A549 (cell line): ENCODE measurements at regions not wholly inside any gene's neighbourhood (a gene's known extent, or its start where the extent isn't known, plus 50 kb on each side); places are given as distances from the start of the nearest gene placed in this dataset.

Experiments used
- ATAC-seq, 2 experiments: fragments of 200-7000 bp in 1 of 2; fragments of >200 bp in 1 of 2; cut with Nextera tagmentation in 1 of 2; cut with Tn5 transposase in 1 of 2; 3 replicates each; pipeline versions ENCODE4 v1.8.0 to v1.9.1; 2018 to 2020; ENCODE audit warnings: mild to moderate bottlenecking in 1 of 2, moderate library complexity in 1 of 2
- CTCF ChIA-PET: fragments of 300-600 bp; sonication (Branson Sonifier 250); formaldehyde crosslinking; extraction: SDS; loops from one replicate; lab custom pipeline; 2021; ENCODE audit warnings: antibody characterized with exemption, inconsistent platforms; lab: Yijun Ruan, JAX
- POLR2A ChIA-PET: fragments of 350-600 bp; formaldehyde crosslinking; extraction: SDS; loops from one replicate; lab custom pipeline; 2021; ENCODE audit warnings: antibody characterized with exemption, inconsistent platforms; lab: Yijun Ruan, JAX
- DNase-seq, 2 experiments: peaks; one replicate each; pipeline versions ENCODE4 v3.0.0 to v3.0.0-alpha.2; 2011 to 2016; ENCODE audit warnings: low read depth in 1 of 2, low spot score in 1 of 2
- FAIRE-seq: peaks from 2 replicates; lab custom pipeline; 2011; peaks lifted over from hg19 to GRCh38; lab: Jason Lieb, UNC
- H3K27ac ChIP-seq, 2 experiments: fragments of >200 bp; sonication (Bioruptor Twin); formaldehyde crosslinking; 3 replicates each; pipeline ENCODE4 v1.5.1; 2016 to 2017
- H3K4me1 ChIP-seq: fragments of >200 bp; sonication (Bioruptor Twin); formaldehyde crosslinking; 3 replicates; pipeline ENCODE4 v1.6.1; 2016
- H3K4me2 ChIP-seq: fragments of >200 bp; sonication (Bioruptor Twin); formaldehyde crosslinking; 3 replicates; pipeline ENCODE4 v1.6.1; 2016
- H3K4me3 ChIP-seq: fragments of >200 bp; sonication (Bioruptor Twin); formaldehyde crosslinking; 3 replicates; pipeline ENCODE4 v1.5.1; 2016
- H3K9me3 ChIP-seq: fragments of >200 bp; sonication (Bioruptor Twin); formaldehyde crosslinking; 3 replicates; pipeline ENCODE4 v1.6.1; 2016
- ATOH8 ChIP-seq: fragments of 250-450 bp; sonication (Bioruptor Pico); IDR thresholded peaks from 2 replicates; pipeline ENCODE4 v1.5.0; 2020; ENCODE audit warnings: low read depth, mild to moderate bottlenecking, moderate library complexity
- BHLHE40 ChIP-seq: IDR thresholded peaks from 2 replicates; pipeline ENCODE4 v1.6.1; 2012; ENCODE audit warnings: low read depth, low read length, inconsistent platforms
- CBX8 ChIP-seq: fragments of 200-600 bp; sonication (generic); IDR thresholded peaks from 2 replicates; pipeline ENCODE4 v1.6.1; 2016
- CHD2 ChIP-seq: fragments of 150-350 bp; IDR thresholded peaks from 2 replicates; pipeline ENCODE4 v1.6.1; 2014; ENCODE audit warnings: low read length; ENCODE audit not compliant: partially characterized antibody
- EHF ChIP-seq: fragments of 250-450 bp; sonication (Bioruptor Pico); IDR thresholded peaks from 2 replicates; pipeline ENCODE4 v1.5.0; 2020; ENCODE audit warnings: mild to moderate bottlenecking
- EHMT2 ChIP-seq: fragments of 200-600 bp; sonication (generic); IDR thresholded peaks from 2 replicates; pipeline ENCODE4 v1.6.1; 2016; ENCODE audit warnings: antibody characterized with exemption, low read depth, mild to moderate bottlenecking, moderate library complexity
- EP300 ChIP-seq, 2 experiments: fragments of >200 bp; sonication (Bioruptor Twin); formaldehyde crosslinking; IDR thresholded peaks; 2 replicates in 1 of 2; 3 replicates in 1 of 2; pipeline ENCODE4 v1.6.1; 2016 to 2017
- FOSL2 ChIP-seq, 2 experiments: fragments of 450-650 bp in 1 of 2; fragments of >200 bp in 1 of 2; sonication (Bioruptor Twin) in 1 of 2; formaldehyde crosslinking; IDR thresholded peaks; 2 replicates each; pipeline versions ENCODE4 v1.5.0 to v1.6.1; 2016 to 2020; ENCODE audit warnings: mild to moderate bottlenecking in 1 of 2, moderate library complexity in 1 of 2
- GATA3 ChIP-seq: IDR thresholded peaks from 2 replicates; pipeline ENCODE4 v1.6.1; 2012; ENCODE audit warnings: borderline replicate concordance
- HEYL ChIP-seq: fragments of 250-450 bp; sonication (Bioruptor Pico); IDR thresholded peaks from 2 replicates; pipeline ENCODE4 v1.8.0; 2021; ENCODE audit warnings: mild to moderate bottlenecking, moderate library complexity
- HMGXB4 ChIP-seq: fragments of 250-450 bp; sonication (Bioruptor Pico); IDR thresholded peaks from 2 replicates; pipeline ENCODE4 v1.5.0; 2021; ENCODE audit warnings: mild to moderate bottlenecking, moderate library complexity, borderline replicate concordance
- JUN ChIP-seq, 2 experiments: fragments of >200 bp; sonication (Bioruptor Twin); formaldehyde crosslinking; IDR thresholded peaks; 2 replicates in 1 of 2; 3 replicates in 1 of 2; pipeline ENCODE4 v1.6.1; 2016 to 2017
- JUNB ChIP-seq: fragments of >200 bp; sonication (Bioruptor Twin); formaldehyde crosslinking; IDR thresholded peaks from 2 replicates; pipeline ENCODE4 v1.6.1; 2016
- KDM5A ChIP-seq: fragments of 200-600 bp; sonication (generic); IDR thresholded peaks from 2 replicates; pipeline ENCODE4 v1.6.1; 2016; ENCODE audit warnings: antibody characterized with exemption, mild to moderate bottlenecking
- NFE2L2 ChIP-seq: fragments of 150-350 bp; conservative IDR thresholded peaks from 2 replicates; pipeline ENCODE4 v1.6.1; 2014; ENCODE audit warnings: low read length
- PHF8 ChIP-seq: fragments of 200-600 bp; sonication (generic); IDR thresholded peaks from 2 replicates; pipeline ENCODE4 v1.6.1; 2016; ENCODE audit warnings: low read depth, mild to moderate bottlenecking, antibody characterized with exemption, moderate library complexity, borderline replicate concordance
- POLR2AphosphoS2 ChIP-seq: conservative IDR thresholded peaks from 2 replicates; pipeline ENCODE4 v1.6.1; 2012; ENCODE audit warnings: low read length, improper control_type of control experiment, inconsistent platforms
- RAD21 ChIP-seq, 2 experiments: fragments of >200 bp in 1 of 2; sonication (Bioruptor Twin) in 1 of 2; formaldehyde crosslinking in 1 of 2; IDR thresholded peaks in 1 of 2; conservative IDR thresholded peaks in 1 of 2; 2 replicates in 1 of 2; 3 replicates in 1 of 2; pipeline ENCODE4 v1.6.1; 2012 to 2018; ENCODE audit warnings: inconsistent platforms in 1 of 2
- RFX5 ChIP-seq: fragments of 450-650 bp; IDR thresholded peaks from 2 replicates; pipeline ENCODE4 v1.7.1; 2014; ENCODE audit warnings: antibody characterized with exemption, mild to moderate bottlenecking, moderate library complexity
- RNF2 ChIP-seq: fragments of 200-600 bp; sonication (generic); IDR thresholded peaks from 2 replicates; pipeline ENCODE4 v1.6.1; 2016; ENCODE audit warnings: low read depth, mild to moderate bottlenecking, antibody characterized with exemption, moderate library complexity, borderline replicate concordance
- SREBF2 ChIP-seq: fragments of 450-650 bp; IDR thresholded peaks from 2 replicates; pipeline ENCODE4 v1.6.1; 2014; ENCODE audit warnings: mild to moderate bottlenecking, moderate library complexity
- TFCP2L1 ChIP-seq: fragments of 250-450 bp; sonication (Bioruptor Pico); IDR thresholded peaks from 2 replicates; pipeline ENCODE4 v1.5.0; 2021; ENCODE audit warnings: mild to moderate bottlenecking
- ZSCAN20 ChIP-seq: fragments of 250-450 bp; sonication (Bioruptor Pico); IDR thresholded peaks from 2 replicates; pipeline ENCODE4 v1.8.0; 2022; ENCODE audit warnings: mild to moderate bottlenecking, moderate library complexity
- WGBS: methylation state at CpG from one replicate; pipeline ENCODE4 v1.1.6; 2017; ENCODE audit errors: missing lambda C conversion rate; 5-methylcytosine and 5-hydroxymethylcytosine counted together
- TF ChIP-seq, protein P1 (sequence below): fragments of 150-350 bp; IDR thresholded peaks from 2 replicates; pipeline ENCODE4 v1.6.1; 2014; ENCODE audit warnings: low read depth, mild to moderate bottlenecking, low read length
- TF ChIP-seq, protein P2 (sequence below): IDR thresholded peaks from 2 replicates; pipeline ENCODE4 v1.6.1; 2012; ENCODE audit warnings: low read depth, borderline replicate concordance

DNA sequence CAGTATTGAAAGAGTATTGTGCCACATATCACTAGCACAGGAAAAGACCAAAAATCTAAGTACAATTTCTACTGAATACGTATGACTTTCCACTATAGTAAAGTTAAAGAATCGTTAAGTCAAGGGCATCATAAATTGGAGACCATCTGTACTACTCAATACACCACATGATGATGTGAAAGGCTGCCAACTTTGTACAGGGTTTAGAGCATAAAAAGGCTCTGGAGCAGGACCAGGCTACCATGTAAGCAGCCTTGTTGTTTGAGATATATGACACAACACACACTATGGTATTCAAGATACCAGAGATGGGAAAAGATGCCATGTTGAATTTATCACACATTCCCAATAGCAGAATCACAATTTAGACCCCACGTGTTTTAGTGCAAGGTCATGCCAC lies 294.9 kb upstream of the TRPC5 start:
- no peak overlapping the region for H3K27ac ChIP-seq
- H3K4me3 ChIP-seq: no peak overlapping the region
- TF ChIP-seq HEYL (CRISPR knock-in tag): no peak
- TF ChIP-seq KDM5A: no peak
- TF ChIP-seq CHD2: no peak
- TF ChIP-seq TFCP2L1 (CRISPR knock-in tag): no peak
- DNase-seq (no peak), ATAC-seq (no peak), FAIRE-seq (no peak)
- POLR2A ChIA-PET: no interaction called here
- H3K4me1 ChIP-seq: no peaks in the 10 kb centered on the region
- WGBS: 5% methylated on average over 3 of the region's 3 CpGs
- CTCF ChIA-PET: no interaction called here
- H3K4me2 ChIP-seq: no peak overlapping the region
- H3K9me3 ChIP-seq: no peaks in the 10 kb centered on the region

DNA sequence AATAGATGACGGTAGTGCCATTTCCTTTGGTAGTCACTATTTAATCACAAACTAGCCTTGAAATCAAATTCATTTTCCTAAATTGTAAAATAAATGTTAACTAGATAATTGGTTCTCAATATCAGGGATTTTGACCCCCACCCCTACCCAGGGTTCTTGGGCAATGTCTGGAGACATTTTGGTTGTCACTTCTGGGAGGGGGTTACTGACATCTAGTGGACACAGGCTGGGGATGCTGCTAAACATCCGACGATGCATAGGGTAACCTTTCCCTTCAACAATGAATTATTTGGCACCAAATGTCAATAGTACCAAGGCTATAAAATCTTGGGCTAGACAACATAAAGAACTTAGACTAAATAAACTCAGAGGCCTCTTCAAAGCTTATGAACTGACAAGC lies 285.8 kb upstream of the TRPC5 start:
- Histone ChIP-seq H3K27ac (no peak overlapping the region), H3K4me3 (no peak overlapping the region)
- no peak for DNase-seq
- CTCF ChIA-PET: interaction anchor here (1.4 kb wide), 1 partner anchor 22 kb away, joined by 4 read pairs; no protein-coding TSS in a partner anchor
- WGBS: 17% methylated on average over 3 of the region's 3 CpGs
- TF ChIP-seq JUN (IDR thresholded peaks at IDR 0.05): no peak
- TF ChIP-seq, all 56 proteins: peak for 0
- no peaks in the 10 kb centered on the region for H3K4me1 ChIP-seq
- FAIRE-seq (no peak), ATAC-seq (no peak)
- POLR2A ChIA-PET: no interaction called here
- no peaks in the 10 kb centered on the region for H3K9me3 ChIP-seq
- no peak overlapping the region for H3K4me2 ChIP-seq

DNA sequence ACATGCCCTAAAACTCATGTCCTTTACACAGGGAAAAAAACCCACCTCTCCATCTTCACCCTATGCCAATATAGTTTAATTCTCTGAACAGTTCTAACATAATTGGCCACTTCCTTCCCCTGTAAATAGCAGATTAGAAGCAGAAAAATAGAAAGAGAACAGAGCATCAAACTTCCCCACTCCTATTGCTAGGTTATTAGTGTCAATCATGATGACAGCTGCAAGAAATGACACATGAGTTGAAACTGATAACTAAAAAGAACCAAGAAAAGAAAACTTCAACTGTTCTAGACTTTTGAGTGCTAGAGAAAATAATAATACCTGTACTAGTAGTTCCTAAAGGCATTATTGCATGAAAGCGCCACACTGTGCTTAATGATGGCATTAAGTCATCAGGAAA lies 284.5 kb upstream of the TRPC5 start:
- Histone ChIP-seq H3K4me2 (no peak overlapping the region), H3K9me3 (no peaks in the 10 kb centered on the region), H3K4me1 (no peaks in the 10 kb centered on the region), H3K4me3 (no peak overlapping the region), H3K27ac (no peak overlapping the region)
- FAIRE-seq (no peak), DNase-seq (no peak), ATAC-seq (no peak)
- POLR2A ChIA-PET: no interaction called here
- no peak for TF ChIP-seq POLR2AphosphoS2
- TF ChIP-seq HMGXB4: no peak
- no peak for TF ChIP-seq PHF8
- no peak for TF ChIP-seq RNF2
- no peak for TF ChIP-seq FOSL2 (IDR thresholded peaks at IDR 0.05)
- TF ChIP-seq FOSL2 (CRISPR knock-in tag; IDR thresholded peaks at IDR 0.05): no peak
- no peak for TF ChIP-seq RAD21 (conservative IDR thresholded peaks at IDR 0.05 in 1 of 2, IDR thresholded peaks at IDR 0.05 in 1 of 2)
- TF ChIP-seq NFE2L2: no peak
- no peak for TF ChIP-seq GATA3
- TF ChIP-seq ATOH8 (CRISPR knock-in tag): no peak
- no peak for TF ChIP-seq TFCP2L1 (CRISPR knock-in tag)
- TF ChIP-seq JUNB: no peak
- TF ChIP-seq EHMT2: no peak
- TF ChIP-seq, all 56 proteins: peak for 0
- WGBS: 17% methylated on average over 1 of the region's 1 CpG
- CTCF ChIA-PET: no interaction called here

- ChIA-PET CTCF (no interaction called here), POLR2A (no interaction called here)
- Histone ChIP-seq H3K4me2 (no peak overlapping the region), H3K9me3 (no peaks in the 10 kb centered on the region), H3K4me1 (no peaks in the 10 kb centered on the region), H3K4me3 (no peak overlapping the region), H3K27ac (no peak overlapping the region)
- no peak for FAIRE-seq
- 0% methylated on average over 1 of the region's 1 CpG for WGBS
- ATAC-seq: no peak
- DNase-seq: no peak
- TF ChIP-seq FOSL2 (IDR thresholded peaks at IDR 0.05) (no peak), FOSL2 (CRISPR knock-in tag; IDR thresholded peaks at IDR 0.05) (no peak), RFX5 (no peak), CBX8 (no peak), RNF2 (no peak), CHD2 (no peak), EHF (CRISPR knock-in tag) (no peak), SREBF2 (no peak), BHLHE40 (no peak), PHF8 (no peak), EP300 (IDR thresholded peaks at IDR 0.05) (no peak), JUN (IDR thresholded peaks at IDR 0.05) (no peak), ZSCAN20 (CRISPR knock-in tag) (no peak), ATOH8 (CRISPR knock-in tag) (no peak)
- TF ChIP-seq, protein P1, sequence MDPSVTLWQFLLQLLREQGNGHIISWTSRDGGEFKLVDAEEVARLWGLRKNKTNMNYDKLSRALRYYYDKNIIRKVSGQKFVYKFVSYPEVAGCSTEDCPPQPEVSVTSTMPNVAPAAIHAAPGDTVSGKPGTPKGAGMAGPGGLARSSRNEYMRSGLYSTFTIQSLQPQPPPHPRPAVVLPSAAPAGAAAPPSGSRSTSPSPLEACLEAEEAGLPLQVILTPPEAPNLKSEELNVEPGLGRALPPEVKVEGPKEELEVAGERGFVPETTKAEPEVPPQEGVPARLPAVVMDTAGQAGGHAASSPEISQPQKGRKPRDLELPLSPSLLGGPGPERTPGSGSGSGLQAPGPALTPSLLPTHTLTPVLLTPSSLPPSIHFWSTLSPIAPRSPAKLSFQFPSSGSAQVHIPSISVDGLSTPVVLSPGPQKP: no peak
- TF ChIP-seq, protein P2, sequence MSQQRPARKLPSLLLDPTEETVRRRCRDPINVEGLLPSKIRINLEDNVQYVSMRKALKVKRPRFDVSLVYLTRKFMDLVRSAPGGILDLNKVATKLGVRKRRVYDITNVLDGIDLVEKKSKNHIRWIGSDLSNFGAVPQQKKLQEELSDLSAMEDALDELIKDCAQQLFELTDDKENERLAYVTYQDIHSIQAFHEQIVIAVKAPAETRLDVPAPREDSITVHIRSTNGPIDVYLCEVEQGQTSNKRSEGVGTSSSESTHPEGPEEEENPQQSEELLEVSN: no peak
Observed at GRCh38 chrX:112359906-112360305, 277.3 kb upstream of the TRPC5 start.
